ENCODE measurements at regions not wholly inside any gene's neighbourhood (a gene's known extent, or its start where the extent isn't known, plus 50 kb on each side); places are given as distances from the start of the nearest gene placed in this dataset.
"Not testable (repeated sequence)": the region's sequence is repeated elsewhere in the genome, so short reads cannot be mapped to it uniquely, and the experiment has no call there.

DNA sequence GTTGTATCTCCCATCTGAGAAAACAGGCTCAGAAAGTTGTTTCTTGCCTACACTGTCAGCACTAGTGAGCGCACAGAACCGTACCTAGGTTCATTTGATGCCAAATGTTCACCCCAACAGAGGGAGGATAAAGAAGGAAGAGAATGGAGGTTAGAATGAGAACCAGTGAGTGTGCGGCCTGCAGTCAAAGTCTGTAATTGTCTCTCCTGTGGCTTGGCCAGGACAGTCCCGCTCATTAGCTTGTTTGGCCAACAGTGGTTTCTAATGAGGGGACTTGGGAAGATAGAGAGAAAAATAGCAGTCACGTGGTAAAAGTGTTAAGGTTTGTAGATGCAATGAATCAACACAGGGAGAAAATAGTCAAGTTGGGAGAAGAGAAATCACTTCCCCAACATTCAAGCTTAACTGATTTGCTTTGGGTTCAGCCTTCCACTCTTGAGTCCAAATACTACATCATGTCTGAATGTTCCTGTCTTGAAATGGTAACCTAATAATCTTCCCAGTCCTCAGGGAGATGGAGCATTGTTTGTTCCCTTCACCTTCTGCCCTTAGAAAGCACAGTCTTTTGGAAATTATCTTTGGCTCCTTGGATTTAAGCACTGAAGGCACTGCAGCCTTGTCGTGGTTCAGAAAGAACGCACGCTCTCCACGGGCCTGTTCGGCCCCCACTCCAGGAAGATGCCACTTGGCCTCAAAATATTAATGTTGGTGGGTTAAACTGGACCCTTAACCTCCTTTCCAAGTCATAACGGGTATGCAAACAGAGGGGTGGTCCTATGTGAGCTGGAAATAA lies 360.4 kb upstream of the ZNF32 start:
- H3K4me1 Mint-ChIP-seq, result peaks cover 8% of the 10 kb centered on the region
- POLR2A ChIA-PET, result no interaction called here

DNA sequence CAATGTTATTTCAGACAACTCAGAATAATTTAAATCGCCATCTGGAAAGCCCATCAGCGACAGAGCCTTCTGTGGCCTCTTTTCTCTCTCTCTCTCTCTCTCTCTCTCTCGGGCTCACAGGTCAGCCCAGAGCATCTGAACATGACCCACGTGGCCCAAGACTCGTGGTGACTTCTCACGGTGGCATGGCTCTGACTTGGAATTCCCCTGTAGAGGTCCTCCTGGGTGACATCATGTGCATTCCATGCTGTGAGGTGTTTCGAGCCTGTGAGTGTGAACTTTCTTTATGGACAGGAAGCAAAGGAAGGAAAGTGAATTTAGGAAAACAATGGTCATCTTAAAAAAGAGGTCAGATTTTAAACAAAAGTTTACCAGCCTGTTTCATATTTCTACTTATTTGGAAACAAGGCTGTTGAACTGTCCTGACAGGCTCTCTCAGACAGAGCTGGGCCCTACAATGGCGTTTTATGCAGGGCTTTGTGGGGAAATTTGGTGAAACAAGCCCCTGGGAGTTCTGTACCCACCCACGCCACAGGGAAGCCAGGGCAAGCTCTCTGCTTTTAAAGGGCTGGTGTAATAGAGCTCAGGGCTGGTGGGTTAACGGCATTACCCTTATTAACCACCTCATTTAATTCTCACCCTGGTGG lies 359.7 kb upstream of the ZNF32 start:
- peaks cover 8% of the 10 kb centered on the region for H3K4me1 Mint-ChIP-seq
- POLR2A ChIA-PET, result no interaction called here
- ATAC-seq, result no peak

More for the DNA sequence above, 360.4 kb upstream of the ZNF32 start:
- no peak overlapping the region for H3K4me3 Mint-ChIP-seq
- CTCF ChIA-PET, result no interaction called here
- H3K27me3 Mint-ChIP-seq, result no peaks in the 10 kb centered on the region
- no peaks in the 10 kb centered on the region for H3K36me3 Mint-ChIP-seq (ENCODE audit: low read depth)
- DNase-seq, result no peak
- no peak for ATAC-seq
- intact Hi-C loops (cut with DNase I, micrococcal nuclease), result no loop called here
- H3K27ac Mint-ChIP-seq, result no peak overlapping the region
- no peaks in the 10 kb centered on the region for H3K9me3 Mint-ChIP-seq (ENCODE audit: low read depth)

GRCh38 chr10:44006771-44007170 lies 358.1 kb upstream of the ZNF32 start:
- ATAC-seq, result no peak
- no peaks in the 10 kb centered on the region for H3K36me3 Mint-ChIP-seq (ENCODE audit: low read depth)
- H3K4me1 Mint-ChIP-seq, result peaks cover 8% of the 10 kb centered on the region
- intact Hi-C loops (cut with DNase I, micrococcal nuclease), result no loop called here
- CTCF ChIA-PET, result no interaction called here
- peaks cover 3% of the 10 kb centered on the region for H3K27me3 Mint-ChIP-seq
- DNase-seq, result no peak
- no peaks in the 10 kb centered on the region for H3K9me3 Mint-ChIP-seq (ENCODE audit: low read depth)
- POLR2A ChIA-PET, result no interaction called here
- H3K4me3 Mint-ChIP-seq, result no peak overlapping the region
- no peak overlapping the region for H3K27ac Mint-ChIP-seq

More for the DNA sequence above, 359.7 kb upstream of the ZNF32 start:
- Mint-ChIP-seq H3K9me3 (ENCODE audit: low read depth) (no peaks in the 10 kb centered on the region), H3K36me3 (ENCODE audit: low read depth) (no peaks in the 10 kb centered on the region), H3K27me3 (no peaks in the 10 kb centered on the region), H3K4me3 (no peak overlapping the region), H3K27ac (no peak overlapping the region)
- no peak for DNase-seq
- intact Hi-C loops (cut with DNase I, micrococcal nuclease), result no loop called here
- CTCF ChIA-PET, result interaction anchor here (0.7 kb wide), 1 partner anchor 35 kb away, joined by 3 read pairs; no protein-coding TSS in a partner anchor

DNA sequence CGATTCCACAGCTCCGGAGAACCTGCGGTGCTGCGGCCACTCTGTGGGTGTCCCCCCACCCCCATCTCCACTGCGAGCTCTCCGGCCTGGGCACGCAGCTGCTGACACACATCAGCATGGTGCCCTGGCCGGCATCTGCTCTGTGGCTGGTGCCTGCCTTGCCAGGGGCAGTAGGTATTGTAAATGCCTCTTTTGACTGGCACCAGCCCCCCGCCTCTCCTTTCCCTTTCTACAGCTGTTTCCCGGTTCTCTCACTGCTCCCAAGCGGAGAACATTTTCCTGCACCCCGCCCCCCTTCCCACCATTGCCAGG lies 357.1 kb upstream of the ZNF32 start:
- Mint-ChIP-seq H3K27ac (no peak overlapping the region), H3K27me3 (peaks cover 8% of the 10 kb centered on the region), H3K4me3 (no peak overlapping the region), H3K4me1 (peaks cover under 1% of the 10 kb centered on the region), H3K36me3 (ENCODE audit: low read depth) (no peaks in the 10 kb centered on the region), H3K9me3 (ENCODE audit: low read depth) (no peaks in the 10 kb centered on the region)
- CTCF ChIA-PET, result no interaction called here
- ATAC-seq, result no peak
- intact Hi-C loops (cut with DNase I, micrococcal nuclease), result no loop called here
- DNase-seq, result no peak
- POLR2A ChIA-PET, result no interaction called here

GRCh38 chr10:44004913-44005787 lies 356.5 kb upstream of the ZNF32 start:
- intact Hi-C loops (cut with DNase I, micrococcal nuclease), result no loop called here
- Mint-ChIP-seq H3K9me3 (ENCODE audit: low read depth) (no peaks in the 10 kb centered on the region), H3K27ac (no peak overlapping the region), H3K27me3 (peaks cover 8% of the 10 kb centered on the region), H3K4me1 (no peaks in the 10 kb centered on the region), H3K4me3 (no peak overlapping the region), H3K36me3 (ENCODE audit: low read depth) (no peaks in the 10 kb centered on the region)
- POLR2A ChIA-PET, result no interaction called here
- no peak for ATAC-seq
- DNase-seq, result no peak
- CTCF ChIA-PET, result no interaction called here

DNA sequence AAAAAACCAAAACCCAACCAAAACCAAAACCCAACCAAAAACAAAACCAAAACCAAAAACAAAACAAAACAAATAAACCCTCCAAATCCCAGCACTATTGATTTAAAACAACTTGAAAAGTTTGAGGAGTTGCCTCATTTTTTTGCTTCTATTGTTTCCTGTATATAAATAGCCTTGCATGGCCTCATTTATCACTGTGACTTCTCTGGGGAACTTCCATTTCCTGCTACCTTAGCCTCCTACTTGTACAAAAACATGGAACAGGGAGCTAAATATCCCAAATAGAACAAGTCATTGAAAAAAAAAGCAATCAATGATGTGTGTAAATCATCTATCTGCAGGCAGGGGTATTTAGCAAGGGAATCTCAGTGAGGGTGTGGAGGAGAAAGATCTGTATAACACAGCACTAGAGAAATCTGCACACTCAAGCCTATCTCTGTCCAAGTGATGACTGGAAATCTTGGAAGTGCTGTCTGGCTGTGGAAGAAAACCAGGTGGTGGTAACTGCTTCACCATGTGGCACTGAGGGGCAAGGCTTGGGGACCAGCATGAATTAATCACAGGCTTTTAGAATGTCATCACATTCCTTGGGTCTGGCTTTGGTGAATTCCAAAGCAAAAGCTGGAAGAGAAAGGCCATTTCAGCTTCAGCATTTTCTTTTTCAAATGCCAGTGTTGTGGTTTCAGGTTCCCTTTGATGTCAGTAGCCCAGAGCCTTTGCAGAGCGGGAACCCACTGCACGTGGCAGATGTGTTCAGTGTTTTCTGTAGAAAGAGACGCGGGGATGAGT lies 349.5 kb upstream of the ZNF32 start:
- H3K9me3 Mint-ChIP-seq (ENCODE audit: low read depth), result peaks cover 4% of the 10 kb centered on the region
- H3K27me3 Mint-ChIP-seq, result peaks cover 17% of the 10 kb centered on the region
- no peak for DNase-seq
- intact Hi-C loops (cut with DNase I, micrococcal nuclease), result no loop called here
- POLR2A ChIA-PET, result no interaction called here
- no peak overlapping the region for H3K4me3 Mint-ChIP-seq
- CTCF ChIA-PET, result no interaction called here
- ATAC-seq, result no peak
- no peaks in the 10 kb centered on the region for H3K36me3 Mint-ChIP-seq (ENCODE audit: low read depth)
- no peaks in the 10 kb centered on the region for H3K4me1 Mint-ChIP-seq
- no peak overlapping the region for H3K27ac Mint-ChIP-seq

DNA sequence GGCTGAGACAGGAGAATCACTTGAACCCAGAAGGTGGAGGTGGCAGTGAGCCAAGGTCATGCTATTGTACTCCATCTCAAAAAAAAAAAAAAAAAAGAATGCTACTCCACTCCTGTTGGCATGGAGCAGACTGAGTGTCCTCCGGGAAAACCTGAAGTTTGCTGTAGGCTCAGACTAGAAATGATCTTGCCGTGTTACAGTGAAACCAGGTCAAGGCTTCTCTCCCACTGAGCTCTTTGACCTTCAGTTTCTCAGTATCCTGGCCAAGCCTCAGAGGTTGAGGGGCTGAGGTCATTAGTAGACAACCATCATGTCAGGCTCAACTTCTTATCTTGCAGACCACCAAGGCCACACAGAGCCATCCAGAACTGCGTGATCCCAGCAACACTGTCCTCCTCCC lies 348.6 kb upstream of the ZNF32 start:
- Mint-ChIP-seq H3K27ac (no peak overlapping the region), H3K27me3 (peaks cover 15% of the 10 kb centered on the region), H3K4me3 (no peak overlapping the region), H3K4me1 (no peaks in the 10 kb centered on the region), H3K36me3 (ENCODE audit: low read depth) (no peaks in the 10 kb centered on the region), H3K9me3 (ENCODE audit: low read depth) (peaks cover 4% of the 10 kb centered on the region)
- intact Hi-C loops (cut with DNase I, micrococcal nuclease), result no loop called here
- DNase-seq (no peak), ATAC-seq (no peak)
- ChIA-PET CTCF (no interaction called here), POLR2A (no interaction called here)

- Mint-ChIP-seq H3K36me3 (ENCODE audit: low read depth) (no peaks in the 10 kb centered on the region), H3K27ac (no peak overlapping the region), H3K4me3 (no peak overlapping the region), H3K9me3 (ENCODE audit: low read depth) (peaks cover 5% of the 10 kb centered on the region), H3K27me3 (peaks cover 9% of the 10 kb centered on the region), H3K4me1 (no peaks in the 10 kb centered on the region)
- DNase-seq (no peak), ATAC-seq (no peak)
- CTCF ChIA-PET, result no interaction called here
- POLR2A ChIA-PET, result no interaction called here
- intact Hi-C loops (cut with DNase I, micrococcal nuclease), result no loop called here
Measured at GRCh38 chr10:43994539-43994938, 345.9 kb upstream of the ZNF32 start.

DNA sequence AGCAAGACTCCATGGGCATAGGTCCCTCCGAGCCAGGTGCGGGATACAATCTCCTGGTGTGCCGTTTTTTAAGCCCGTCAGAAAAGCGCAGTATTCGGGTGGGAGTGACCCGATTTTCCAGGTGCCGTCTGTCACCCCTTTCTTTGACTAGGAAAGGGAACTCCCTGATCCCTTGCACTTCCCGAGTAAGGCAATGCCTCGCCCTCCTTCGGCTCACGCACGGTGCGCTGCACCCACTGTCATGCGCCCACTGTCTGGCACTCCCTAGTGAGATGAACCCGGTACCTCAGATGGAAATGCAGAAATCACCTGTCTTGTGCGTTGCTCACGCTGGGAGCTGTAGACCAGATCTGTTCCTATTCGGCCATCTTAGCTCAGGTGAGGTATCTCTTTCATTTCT lies 344.1 kb upstream of the ZNF32 start:
- DNase-seq; H3K36me3 Mint-ChIP-seq (ENCODE audit: low read depth); H3K27me3 Mint-ChIP-seq; POLR2A ChIA-PET; H3K4me1 Mint-ChIP-seq; H3K27ac Mint-ChIP-seq; ATAC-seq; H3K9me3 Mint-ChIP-seq (ENCODE audit: low read depth); H3K4me3 Mint-ChIP-seq; intact Hi-C loops (cut with DNase I, micrococcal nuclease): not testable (repeated sequence)
- CTCF ChIA-PET, result interaction anchor here (0.8 kb wide), 1 partner anchor 8 kb away, joined by 3 read pairs; no protein-coding TSS in a partner anchor

GRCh38 chr10:43986374-43986773 lies 337.7 kb upstream of the ZNF32 start:
- DNase-seq (no peak), ATAC-seq (no peak)
- no peaks in the 10 kb centered on the region for H3K9me3 Mint-ChIP-seq (ENCODE audit: low read depth)
- POLR2A ChIA-PET, result no interaction called here
- H3K27me3 Mint-ChIP-seq, result no peaks in the 10 kb centered on the region
- H3K27ac Mint-ChIP-seq, result no peak overlapping the region
- CTCF ChIA-PET, result interaction anchor here (0.6 kb wide), 2 partner anchors 331 to 424 kb away, joined by 3 to 4 read pairs; no protein-coding TSS in a partner anchor
- H3K4me1 Mint-ChIP-seq, result no peaks in the 10 kb centered on the region
- intact Hi-C loops (cut with DNase I, micrococcal nuclease), result no loop called here
- H3K4me3 Mint-ChIP-seq, result no peak overlapping the region
- no peaks in the 10 kb centered on the region for H3K36me3 Mint-ChIP-seq (ENCODE audit: low read depth)

- ChIA-PET CTCF (no interaction called here), POLR2A (no interaction called here)
- intact Hi-C loops (cut with DNase I, micrococcal nuclease), result no loop called here
- Mint-ChIP-seq H3K36me3 (ENCODE audit: low read depth) (no peaks in the 10 kb centered on the region), H3K4me1 (no peaks in the 10 kb centered on the region), H3K27ac (no peak overlapping the region), H3K4me3 (no peak overlapping the region), H3K9me3 (ENCODE audit: low read depth) (no peaks in the 10 kb centered on the region), H3K27me3 (no peaks in the 10 kb centered on the region)
- ATAC-seq (no peak), DNase-seq (no peak)
Measured at GRCh38 chr10:43985941-43986340, 337.3 kb upstream of the ZNF32 start.

Measured in activated CD4-positive, alpha-beta T cell treated with anti-CD3 and anti-CD28 coated beads for 36 hours (primary cell).